Activated CD8-positive, alpha-beta T cell treated with anti-CD3 and anti-CD28 coated beads for 36 hours (primary cell): ENCODE measurements at regions not wholly inside any gene's neighbourhood (a gene's known extent, or its start where the extent isn't known, plus 50 kb on each side); places are given as distances from the start of the nearest gene placed in this dataset.
"Not testable (repeated sequence)": the region's sequence is repeated elsewhere in the genome, so short reads cannot be mapped to it uniquely, and the experiment has no call there.

Experiments used
- ATAC-seq: fragments of 200-7000 bp; cut with Tn5 transposase; one replicate; pipeline ENCODE4 v1.10.0; 2021; ENCODE audit warnings: mild to moderate bottlenecking, moderate library complexity
- CTCF ChIA-PET: fragments of 350-600 bp; sonication (Branson Sonifier 250); formaldehyde crosslinking; loops from one replicate; lab custom pipeline; 2021; ENCODE audit warnings: antibody characterized with exemption; lab: Charles Lee
- POLR2A ChIA-PET: fragments of 350-600 bp; sonication (Branson Sonifier 250); formaldehyde crosslinking; loops from one replicate; lab custom pipeline; 2021; ENCODE audit warnings: antibody characterized with exemption; lab: Charles Lee
- DNase-seq: peaks from one replicate; pipeline ENCODE4 v3.0.0-alpha.2; 2020
- H3K27ac Mint-ChIP-seq: one replicate; pipeline ENCODE4 v1.8.0; 2021; ENCODE audit warnings: mild to moderate bottlenecking, mixed read lengths
- H3K27me3 Mint-ChIP-seq: one replicate; pipeline ENCODE4 v1.8.0; 2021; ENCODE audit warnings: mixed read lengths
- H3K36me3 Mint-ChIP-seq: one replicate; pipeline ENCODE4 v1.8.0; 2021; ENCODE audit warnings: low read depth, mixed read lengths
- H3K4me1 Mint-ChIP-seq: one replicate; pipeline ENCODE4 v1.8.0; 2021; ENCODE audit warnings: low read depth, mixed read lengths
- H3K4me3 Mint-ChIP-seq: one replicate; pipeline ENCODE4 v1.8.0; 2021; ENCODE audit warnings: mild to moderate bottlenecking, moderate library complexity, mixed read lengths
- H3K9me3 Mint-ChIP-seq: one replicate; pipeline ENCODE4 v1.8.0; 2021; ENCODE audit warnings: mixed read lengths
- intact Hi-C: fragments of 100-400 bp; cut with micrococcal nuclease; formaldehyde crosslinking; loops from one replicate; pipeline ENCODE4 v1.10.0; 2022
- TF ChIP-seq, protein P1 (sequence below): fragments of 200-600 bp; IDR thresholded peaks from one replicate; pipeline ENCODE4 v1.8.0; 2022; ENCODE audit warnings: antibody characterized with exemption, mild to moderate bottlenecking

DNA sequence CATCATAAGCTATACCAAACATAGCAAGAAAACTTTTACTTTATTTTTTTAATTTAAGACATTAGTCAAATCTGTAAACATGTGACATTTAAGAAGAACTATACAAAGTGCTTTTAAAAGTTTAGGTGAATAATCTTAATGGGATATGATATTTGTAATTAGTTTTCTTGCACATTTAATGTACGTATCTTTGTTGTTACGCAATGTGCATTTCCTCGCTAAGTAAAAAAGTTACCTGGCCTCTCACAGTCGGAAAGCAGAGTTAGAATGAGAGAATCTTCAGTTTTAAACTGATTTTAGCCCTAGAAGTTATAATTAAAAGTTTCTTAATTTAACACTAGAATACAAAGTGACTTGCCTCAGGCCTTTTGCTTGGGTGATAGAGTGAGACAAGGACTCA is 589.8 kb downstream of the DMRTA1 start:
- peaks cover 4% of the 10 kb centered on the region for H3K9me3 Mint-ChIP-seq
- H3K27me3 Mint-ChIP-seq, result no peaks in the 10 kb centered on the region
- H3K36me3 Mint-ChIP-seq, result no peaks in the 10 kb centered on the region
- ATAC-seq (no peak), DNase-seq (no peak)
- H3K4me3 Mint-ChIP-seq, result no peak overlapping the region
- intact Hi-C loops, result no loop called here
- ChIA-PET POLR2A (no interaction called here), CTCF (no interaction called here)
- no peaks in the 10 kb centered on the region for H3K4me1 Mint-ChIP-seq
- TF ChIP-seq, protein P1, sequence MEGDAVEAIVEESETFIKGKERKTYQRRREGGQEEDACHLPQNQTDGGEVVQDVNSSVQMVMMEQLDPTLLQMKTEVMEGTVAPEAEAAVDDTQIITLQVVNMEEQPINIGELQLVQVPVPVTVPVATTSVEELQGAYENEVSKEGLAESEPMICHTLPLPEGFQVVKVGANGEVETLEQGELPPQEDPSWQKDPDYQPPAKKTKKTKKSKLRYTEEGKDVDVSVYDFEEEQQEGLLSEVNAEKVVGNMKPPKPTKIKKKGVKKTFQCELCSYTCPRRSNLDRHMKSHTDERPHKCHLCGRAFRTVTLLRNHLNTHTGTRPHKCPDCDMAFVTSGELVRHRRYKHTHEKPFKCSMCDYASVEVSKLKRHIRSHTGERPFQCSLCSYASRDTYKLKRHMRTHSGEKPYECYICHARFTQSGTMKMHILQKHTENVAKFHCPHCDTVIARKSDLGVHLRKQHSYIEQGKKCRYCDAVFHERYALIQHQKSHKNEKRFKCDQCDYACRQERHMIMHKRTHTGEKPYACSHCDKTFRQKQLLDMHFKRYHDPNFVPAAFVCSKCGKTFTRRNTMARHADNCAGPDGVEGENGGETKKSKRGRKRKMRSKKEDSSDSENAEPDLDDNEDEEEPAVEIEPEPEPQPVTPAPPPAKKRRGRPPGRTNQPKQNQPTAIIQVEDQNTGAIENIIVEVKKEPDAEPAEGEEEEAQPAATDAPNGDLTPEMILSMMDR, result no peak
- H3K27ac Mint-ChIP-seq, result no peak overlapping the region

DNA sequence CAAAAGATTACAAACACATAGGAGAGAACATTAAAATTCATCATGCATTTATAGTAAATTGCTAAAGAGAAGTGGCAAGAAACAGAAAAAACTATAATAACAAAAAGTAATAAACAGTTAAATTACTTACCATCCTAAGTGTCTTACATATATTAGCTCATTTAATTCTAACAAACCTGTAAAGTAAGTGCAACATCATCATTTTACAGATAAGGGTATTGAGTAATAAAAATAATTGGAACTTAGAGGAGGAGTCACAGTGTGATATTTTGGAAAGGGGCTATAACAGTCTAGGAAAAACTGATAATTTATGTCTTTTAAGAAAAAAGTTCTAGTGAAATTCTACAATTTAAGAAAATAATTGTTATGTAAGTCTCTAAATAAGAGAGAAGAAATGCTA is 592.8 kb downstream of the DMRTA1 start:
- Mint-ChIP-seq H3K4me3 (no peak overlapping the region), H3K4me1 (no peaks in the 10 kb centered on the region), H3K36me3 (no peaks in the 10 kb centered on the region), H3K27ac (no peak overlapping the region), H3K27me3 (no peaks in the 10 kb centered on the region), H3K9me3 (peaks cover 7% of the 10 kb centered on the region)
- TF ChIP-seq, protein P1, result no peak
- DNase-seq (no peak), ATAC-seq (no peak)
- POLR2A ChIA-PET, result no interaction called here
- intact Hi-C loops, result no loop called here
- CTCF ChIA-PET, result no interaction called here

DNA sequence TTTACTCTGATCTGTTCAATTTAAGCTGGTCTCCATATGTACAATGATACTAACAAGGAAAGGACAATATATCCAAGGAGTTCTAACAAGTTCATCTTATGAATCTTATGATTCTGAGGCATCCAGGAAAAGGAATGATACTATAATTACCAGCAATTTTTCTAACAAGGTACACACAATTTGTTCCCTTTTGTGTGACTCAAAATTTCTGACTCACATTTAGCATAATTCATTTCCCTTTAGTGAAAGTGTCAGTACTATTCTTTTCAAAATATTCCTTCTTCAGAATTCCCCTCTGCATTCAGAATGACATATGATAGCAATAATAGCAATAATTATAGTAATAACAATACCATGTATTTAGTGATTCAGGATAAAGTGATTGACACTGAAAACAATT is 594.8 kb downstream of the DMRTA1 start:
- POLR2A ChIA-PET, result no interaction called here
- intact Hi-C loops, result no loop called here

DNA sequence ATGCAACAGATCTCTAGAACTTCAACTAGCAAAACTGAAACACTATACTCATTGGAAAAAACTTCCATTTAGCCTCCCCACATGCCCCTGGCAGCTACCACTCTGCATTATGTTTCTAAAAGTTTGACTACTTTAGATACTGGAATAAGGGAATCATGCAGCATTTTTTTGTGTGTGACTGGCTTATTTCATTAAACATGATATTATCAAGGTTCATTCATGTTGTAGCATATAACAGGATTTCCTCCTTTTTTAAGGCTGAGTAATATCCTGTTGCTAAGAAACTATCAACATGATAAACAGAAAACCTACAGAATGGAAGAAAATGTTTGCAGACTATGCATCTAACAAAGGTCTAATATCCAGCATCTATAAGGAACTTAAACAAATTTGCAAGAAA is 597.9 kb downstream of the DMRTA1 start:
- CTCF ChIA-PET, result no interaction called here
- intact Hi-C loops, result no loop called here
- DNase-seq, result no peak
- no peak overlapping the region for H3K27ac Mint-ChIP-seq
- no peaks in the 10 kb centered on the region for H3K36me3 Mint-ChIP-seq
- no peaks in the 10 kb centered on the region for H3K4me1 Mint-ChIP-seq
- H3K9me3 Mint-ChIP-seq, result peaks cover 12% of the 10 kb centered on the region
- POLR2A ChIA-PET, result no interaction called here
- H3K4me3 Mint-ChIP-seq, result no peak overlapping the region
- ATAC-seq, result no peak
- no peaks in the 10 kb centered on the region for H3K27me3 Mint-ChIP-seq
- TF ChIP-seq, protein P1, result no peak

More for the DNA sequence above, 594.8 kb downstream of the DMRTA1 start:
- CTCF ChIA-PET, result no interaction called here
- no peak overlapping the region for H3K4me3 Mint-ChIP-seq
- DNase-seq (no peak), ATAC-seq (no peak)
- peaks cover 6% of the 10 kb centered on the region for H3K9me3 Mint-ChIP-seq
- TF ChIP-seq, protein P1, result no peak
- H3K4me1 Mint-ChIP-seq, result no peaks in the 10 kb centered on the region
- no peak overlapping the region for H3K27ac Mint-ChIP-seq
- no peaks in the 10 kb centered on the region for H3K36me3 Mint-ChIP-seq
- H3K27me3 Mint-ChIP-seq, result no peaks in the 10 kb centered on the region

- CTCF ChIA-PET, H3K4me3 Mint-ChIP-seq, H3K36me3 Mint-ChIP-seq, H3K27me3 Mint-ChIP-seq, ATAC-seq, DNase-seq, H3K27ac Mint-ChIP-seq, H3K4me1 Mint-ChIP-seq, intact Hi-C loops: not testable (repeated sequence)
- POLR2A ChIA-PET, result interaction anchor here (0.7 kb wide), 1 partner anchor 571 kb away, joined by 3 read pairs; no protein-coding TSS in a partner anchor
- peaks cover 13% of the 10 kb centered on the region for H3K9me3 Mint-ChIP-seq
Measured at GRCh38 chr9:23046026-23046425, 599.4 kb downstream of the DMRTA1 start.

DNA sequence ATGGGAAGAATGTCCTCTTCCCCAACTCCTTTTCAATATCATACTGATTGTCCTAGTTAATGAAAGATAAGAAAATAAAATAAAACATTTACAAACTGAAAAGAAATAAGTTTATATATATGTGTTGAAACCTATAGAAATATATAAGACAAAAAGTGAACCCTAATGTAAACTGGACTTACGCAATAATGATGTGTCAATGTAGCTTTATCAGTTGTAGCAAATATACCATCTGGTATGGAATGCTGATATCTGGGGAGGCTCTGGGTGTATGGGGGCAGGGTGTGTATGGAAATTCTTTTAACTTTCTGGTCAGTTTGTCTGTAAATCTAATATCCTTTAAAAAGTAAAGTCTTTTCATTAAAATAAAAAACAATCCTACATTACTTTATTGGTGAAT is 603.9 kb downstream of the DMRTA1 start:
- ChIA-PET CTCF (no interaction called here), POLR2A (no interaction called here)
- TF ChIP-seq, protein P1, result no peak
- intact Hi-C loops, result no loop called here
- H3K9me3 Mint-ChIP-seq, result peaks cover 9% of the 10 kb centered on the region
- H3K4me3 Mint-ChIP-seq, result no peak overlapping the region
- no peak overlapping the region for H3K27ac Mint-ChIP-seq
- DNase-seq, result no peak
- no peaks in the 10 kb centered on the region for H3K4me1 Mint-ChIP-seq
- ATAC-seq, result no peak
- H3K36me3 Mint-ChIP-seq, result no peaks in the 10 kb centered on the region
- H3K27me3 Mint-ChIP-seq, result no peaks in the 10 kb centered on the region
